ENCODE measurements at regions not wholly inside any gene's neighbourhood (a gene's known extent, or its start where the extent isn't known, plus 50 kb on each side); places are given as distances from the start of the nearest gene placed in this dataset.
"Not testable (repeated sequence)": the region's sequence is repeated elsewhere in the genome, so short reads cannot be mapped to it uniquely, and the experiment has no call there.

GRCh38 chr13:94816256-94816655, 103.9 kb upstream of the SOX21 start:
- no peak for DNase-seq (ENCODE audit: low read depth)

GRCh38 chr13:94813920-94814475, 101.7 kb upstream of the SOX21 start:
- no peak for DNase-seq (ENCODE audit: low read depth)

- DNase-seq (ENCODE audit: low read depth) = no peak
These were observed 99.4 kb upstream of the SOX21 start for GRCh38 chr13:94811753-94812152.

GRCh38 chr13:94800423-94800822, 88.1 kb upstream of the SOX21 start:
- peak; percentile 1 for DNase-seq (ENCODE audit: low read depth)

DNA sequence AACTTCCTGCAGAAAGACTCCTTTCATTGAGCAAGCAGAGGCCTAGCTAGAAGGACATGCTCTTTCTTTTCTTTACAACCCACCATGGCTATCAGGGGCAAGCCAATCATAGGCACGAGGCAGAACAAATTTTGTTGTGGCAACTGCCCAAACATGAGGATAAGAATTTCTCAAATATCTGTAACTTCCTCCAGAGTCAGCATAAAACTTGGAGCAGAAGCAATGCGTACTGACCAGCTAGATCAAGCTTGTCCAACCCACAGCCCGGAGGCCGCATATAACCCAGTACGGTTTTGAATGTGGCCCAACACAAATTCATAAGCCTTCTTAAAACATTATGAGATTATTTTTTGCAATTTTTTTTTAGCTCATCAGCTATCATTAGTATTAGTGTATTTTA, 87.0 kb upstream of the SOX21 start:
- no peak for DNase-seq (ENCODE audit: low read depth)

- DNase-seq (ENCODE audit: low read depth) = no peak
These were observed 86.4 kb upstream of the SOX21 start for GRCh38 chr13:94798738-94799137.

DNA sequence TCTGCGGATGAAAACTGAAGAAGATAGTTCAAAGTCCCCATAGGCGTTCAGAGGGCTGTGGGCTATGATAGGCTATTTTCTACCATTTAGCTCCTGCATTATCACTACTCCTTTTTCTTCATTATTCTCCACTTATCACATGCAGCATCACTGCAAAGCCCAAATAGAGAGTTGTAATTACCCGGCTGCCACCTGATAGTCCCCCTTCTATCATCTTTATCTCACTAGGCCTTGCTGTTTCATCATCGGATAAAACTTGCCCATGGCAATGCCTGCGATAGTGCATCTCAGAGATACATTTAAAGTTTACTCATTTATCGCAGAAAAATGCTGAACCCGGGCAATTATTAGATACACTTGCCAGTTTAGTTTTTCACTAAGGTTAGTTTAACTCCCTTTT, 82.9 kb upstream of the SOX21 start:
- no peak for DNase-seq (ENCODE audit: low read depth)

- DNase-seq (ENCODE audit: low read depth) = not testable (repeated sequence)
These were observed 73.9 kb upstream of the SOX21 start for GRCh38 chr13:94786246-94786645.

DNA sequence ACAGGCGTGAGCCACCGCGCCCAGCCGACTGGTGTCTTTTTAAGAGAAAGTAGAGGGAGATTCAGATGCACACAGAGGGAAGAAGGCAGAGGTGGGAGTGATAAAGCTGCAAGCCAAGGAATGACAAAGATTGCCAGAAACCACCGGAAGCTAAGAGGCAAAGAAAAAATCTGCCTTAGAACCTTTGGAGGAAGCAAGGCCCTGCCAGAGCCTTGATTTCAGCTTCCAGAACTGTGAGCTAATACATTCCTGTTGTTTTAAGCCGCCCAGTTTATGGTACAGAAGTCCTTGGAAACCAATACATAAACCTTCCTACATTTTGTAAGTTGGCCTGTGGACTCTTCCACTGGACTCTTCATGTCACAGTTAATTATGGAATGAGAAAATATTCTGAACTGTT, 71.7 kb upstream of the SOX21 start:
- peak; percentile 9 for DNase-seq (ENCODE audit: low read depth)

DNA sequence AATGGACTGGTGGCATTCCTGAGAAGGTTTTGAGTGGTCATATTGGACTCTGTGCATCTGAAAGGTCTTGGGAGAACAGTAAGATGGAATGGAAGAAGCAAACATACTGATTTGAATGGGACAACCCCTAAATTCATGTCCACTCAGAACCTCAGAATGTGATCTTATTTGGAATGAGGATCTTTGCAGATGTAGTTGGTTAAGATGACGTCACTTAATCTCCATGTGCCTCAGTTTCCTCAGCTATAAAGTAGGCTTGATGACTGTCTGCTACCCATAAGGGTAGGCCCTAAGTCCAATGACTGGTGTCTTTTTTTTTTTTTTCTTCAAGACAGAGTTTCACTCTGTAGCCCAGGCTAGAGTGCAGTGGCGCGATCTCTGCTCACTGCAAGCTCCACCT, 71.1 kb upstream of the SOX21 start:
- no peak for DNase-seq (ENCODE audit: low read depth)

DNA sequence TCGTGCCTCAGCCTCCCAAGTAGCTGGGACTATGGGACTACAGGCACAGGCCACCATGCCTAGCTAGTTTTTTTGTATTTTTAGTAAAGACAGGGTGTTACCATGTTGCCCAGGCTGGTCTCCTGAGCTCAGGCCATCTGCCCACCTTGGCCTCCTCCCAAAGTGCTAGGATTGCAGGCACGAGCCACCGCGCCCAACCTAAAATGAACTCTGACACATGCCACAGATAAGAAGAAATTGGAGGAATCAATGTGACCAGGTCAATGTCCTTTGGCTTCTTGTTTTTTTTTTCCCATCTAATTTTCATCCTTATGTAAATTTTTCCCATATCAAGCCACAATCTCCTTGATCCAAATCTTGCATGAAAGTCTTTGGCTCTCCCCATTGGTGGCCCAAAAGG, 68.1 kb upstream of the SOX21 start:
- no peak for DNase-seq (ENCODE audit: low read depth)

DNA sequence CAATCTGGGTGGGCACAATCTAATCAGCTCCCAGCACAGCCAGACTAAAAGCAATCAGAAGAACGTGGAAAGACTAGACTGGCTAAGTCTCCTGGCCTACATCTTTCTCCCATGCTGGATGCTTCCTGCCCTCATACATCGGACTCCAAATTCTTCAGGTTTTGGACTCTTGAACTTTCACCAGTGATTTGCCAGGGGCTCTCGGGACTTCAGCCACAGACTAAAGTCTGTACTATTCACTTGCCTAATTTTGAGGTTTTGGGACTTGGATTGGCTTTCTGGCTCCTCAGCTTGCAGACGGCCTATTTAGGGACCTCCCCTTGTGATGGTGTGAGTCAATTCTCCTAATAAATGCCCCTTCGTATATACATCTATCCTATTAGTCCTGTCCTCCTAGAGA, 66.6 kb upstream of the SOX21 start:
- DNase-seq (ENCODE audit: low read depth) = no peak

DNA sequence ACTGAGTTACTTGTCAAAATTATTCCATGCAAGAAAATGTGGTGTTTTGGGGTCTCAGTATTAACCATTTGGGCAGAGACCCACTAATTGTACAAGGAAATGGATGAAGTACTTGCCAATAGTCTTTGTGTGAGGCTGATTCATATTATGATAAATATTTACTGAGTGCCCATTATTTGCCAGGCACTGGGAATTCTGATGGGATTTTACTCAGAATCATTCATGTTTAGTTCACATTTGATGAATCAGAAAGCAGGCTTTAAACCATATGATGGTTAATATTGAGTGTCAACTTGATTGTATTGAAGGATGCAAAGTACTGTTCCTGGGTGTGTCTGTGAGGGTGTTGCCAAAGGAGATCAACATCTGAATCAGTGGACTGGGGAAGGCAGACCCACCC, 66.2 kb upstream of the SOX21 start:
- no peak for DNase-seq (ENCODE audit: low read depth)

GRCh38 chr13:94776956-94777355, 64.6 kb upstream of the SOX21 start:
- no peak for DNase-seq (ENCODE audit: low read depth)

GRCh38 chr13:94776300-94776699, 64.0 kb upstream of the SOX21 start:
- no peak for DNase-seq (ENCODE audit: low read depth)

GRCh38 chr13:94765814-94766213, 53.5 kb upstream of the SOX21 start:
- no peak for DNase-seq (ENCODE audit: low read depth)

GRCh38 chr13:94764576-94765321, 52.4 kb upstream of the SOX21 start:
- DNase-seq (ENCODE audit: low read depth) = no peak

Measured in EH (cell line).